Endothelial cell of umbilical vein (primary cell): ENCODE measurements at regions not wholly inside any gene's neighbourhood (a gene's known extent, or its start where the extent isn't known, plus 50 kb on each side); places are given as distances from the start of the nearest gene placed in this dataset.

Experiments used
- BruUV-seq: library from RNA; stranded (reverse); fragments of 400-500 nt; replicated peaks from 2 replicates; lab custom pipeline; 2021; lab: Mats Ljungman, UMichigan
- CTCF ChIA-PET: fragments of 300-600, 350-600 bp; sonication (Branson Sonifier 250); formaldehyde crosslinking; loops from one replicate; lab custom pipeline; 2021; ENCODE audit warnings: antibody characterized with exemption, inconsistent platforms; lab: Charles Lee
- POLR2A ChIA-PET: fragments of 300-600, 350-600 bp; sonication (Branson Sonifier 250); formaldehyde crosslinking; loops from one replicate; lab custom pipeline; 2021; ENCODE audit warnings: antibody characterized with exemption, inconsistent platforms; lab: Charles Lee
- DNase-seq: peaks from one replicate; pipeline ENCODE4 v3.0.0-alpha.2; 2011; ENCODE audit warnings: low read depth, low spot score
- FAIRE-seq: peaks from 2 replicates; lab custom pipeline; 2011; peaks lifted over from hg19 to GRCh38; lab: Jason Lieb, UNC
- H2AFZ ChIP-seq: 2 replicates; pipeline ENCODE4 v1.6.0; 2012; ENCODE audit warnings: low read depth, low read length, control low read depth, inconsistent platforms
- H3K27ac ChIP-seq: 2 replicates; pipeline ENCODE4 v1.5.1; 2011; ENCODE audit warnings: low read depth, mild to moderate bottlenecking, control low read depth, low read length, moderate library complexity; ENCODE audit not compliant: insufficient read depth
- H3K27me3 ChIP-seq, 2 experiments: 2 replicates each; pipeline versions ENCODE4 v1.6.0 to v1.6.1; 2011; ENCODE audit warnings: low read length in 2 of 2, mixed read lengths in 1 of 2; ENCODE audit not compliant: control insufficient read depth in 2 of 2, insufficient read depth in 2 of 2
- H3K36me3 ChIP-seq, 2 experiments: 2 replicates in 1 of 2; 3 replicates in 1 of 2; pipeline ENCODE4 v1.5.1; 2011; ENCODE audit warnings: low read length in 2 of 2, mild to moderate bottlenecking in 1 of 2, moderate library complexity in 1 of 2; ENCODE audit not compliant: control insufficient read depth in 2 of 2, insufficient read depth in 2 of 2; ENCODE audit errors: extremely low read depth in 1 of 2
- H3K4me1 ChIP-seq: 3 replicates; pipeline ENCODE4 v1.5.1; 2011; ENCODE audit warnings: mild to moderate bottlenecking, low read length; ENCODE audit not compliant: control insufficient read depth, insufficient read depth; ENCODE audit errors: extremely low read depth
- H3K4me2 ChIP-seq: 2 replicates; pipeline ENCODE4 v1.6.1; 2011; ENCODE audit warnings: low read length, control low read depth, mixed read lengths; ENCODE audit not compliant: insufficient read depth
- H3K4me3 ChIP-seq, 3 experiments: fragments of 200-600 bp in 1 of 3; sonication (generic), shearing (Covaris generic) in 1 of 3; replicated peaks in 1 of 3; 2 replicates each; pipeline ENCODE4 v1.5.1; 2011 to 2016; ENCODE audit warnings: control low read depth in 3 of 3, low read length in 3 of 3, mild to moderate bottlenecking in 2 of 3, inconsistent platforms in 1 of 3, low read depth in 1 of 3, moderate library complexity in 1 of 3; ENCODE audit not compliant: insufficient read depth in 1 of 3
- H3K79me2 ChIP-seq: 2 replicates; pipeline ENCODE4 v1.6.0; 2012; ENCODE audit warnings: low read length, inconsistent platforms; ENCODE audit not compliant: control insufficient read depth, insufficient read depth
- H3K9ac ChIP-seq: replicated peaks from 2 replicates; pipeline ENCODE3; 2011; ENCODE audit warnings: low read length, control low read depth; ENCODE audit not compliant: insufficient read depth; ENCODE audit errors: extremely low read depth
- H3K9me1 ChIP-seq: replicated peaks from 3 replicates; pipeline ENCODE4 v1.6.0; 2011; ENCODE audit warnings: mild to moderate bottlenecking, low read length; ENCODE audit not compliant: control insufficient read depth, insufficient read depth; ENCODE audit errors: extremely low read depth
- H3K9me3 ChIP-seq: replicated peaks from 2 replicates; pipeline ENCODE4 v1.5.1; 2012; ENCODE audit warnings: low read length, inconsistent platforms; ENCODE audit not compliant: control insufficient read depth, insufficient read depth
- H4K20me1 ChIP-seq: replicated peaks from 2 replicates; pipeline ENCODE3; 2011; ENCODE audit warnings: mild to moderate bottlenecking, low read length; ENCODE audit not compliant: control insufficient read depth, insufficient read depth; ENCODE audit errors: extremely low read depth
- CTCF ChIP-seq, 2 donors: IDR thresholded peaks; 1 replicate in 1 of 2; 2 replicates in 1 of 2; pipeline ENCODE4 v1.5.1; 2011; ENCODE audit warnings: low read length in 2 of 2, mild to moderate bottlenecking in 2 of 2, moderate library complexity in 2 of 2, control low read depth in 1 of 2, inconsistent platforms in 1 of 2, low read depth in 1 of 2; ENCODE audit not compliant: insufficient read depth in 1 of 2; ENCODE audit errors: extremely low read depth in 1 of 2
- EZH2 ChIP-seq: IDR thresholded peaks from 2 replicates; pipeline ENCODE4 v1.6.1; 2012; ENCODE audit warnings: borderline replicate concordance, low read depth, mild to moderate bottlenecking, moderate library complexity, low read length, inconsistent platforms; ENCODE audit not compliant: severe bottlenecking
- FOS ChIP-seq: IDR thresholded peaks from 2 replicates; pipeline ENCODE4 v1.6.1; 2011; ENCODE audit warnings: mild to moderate bottlenecking, low read length, moderate library complexity, borderline replicate concordance; ENCODE audit not compliant: insufficient read depth
- GATA2 ChIP-seq: IDR thresholded peaks from 2 replicates; pipeline ENCODE4 v1.7.0; 2011; ENCODE audit warnings: low read depth, mild to moderate bottlenecking, moderate library complexity, mixed read lengths, low read length; ENCODE audit not compliant: insufficient read length, insufficient read depth
- JUN ChIP-seq: IDR thresholded peaks from 2 replicates; pipeline ENCODE4 v1.6.1; 2011; ENCODE audit warnings: borderline replicate concordance, low read depth; ENCODE audit not compliant: insufficient read length, insufficient read depth
- MAX ChIP-seq: IDR thresholded peaks from 2 replicates; pipeline ENCODE4 v1.6.1; 2011; ENCODE audit not compliant: insufficient read depth, insufficient read length
- MYC ChIP-seq: IDR thresholded peaks from one replicate; pipeline ENCODE4 v1.6.1; 2011; ENCODE audit warnings: mild to moderate bottlenecking, low read depth, low read length
- POLR2A ChIP-seq: IDR thresholded peaks from 2 replicates; pipeline ENCODE4 v1.6.1; 2012; ENCODE audit warnings: low read depth, mild to moderate bottlenecking, control low read depth, low read length
- POLR2AphosphoS5 ChIP-seq: IDR thresholded peaks from 2 replicates; pipeline ENCODE4 v1.6.1; 2012; ENCODE audit warnings: low read depth, mild to moderate bottlenecking, control low read depth, low read length, moderate library complexity; ENCODE audit not compliant: insufficient read depth
- dilution Hi-C: fragments of 300-500 bp; cut with MboI; formaldehyde crosslinking; loops from one replicate; pipeline ENCODE4 v1.15.0; 2019; ENCODE audit warnings: low sequenced_read_pairs; ENCODE audit not compliant: extremely low pct_ligation_motif_present
- intact Hi-C: fragments of 100-400 bp; cut with micrococcal nuclease; formaldehyde crosslinking; loops from one replicate; pipeline ENCODE4 v1.10.0; 2022

- Histone ChIP-seq H3K4me3 (no peak overlapping the region), H3K9ac (no peak overlapping the region), H3K9me1 (no peaks in the 10 kb centered on the region), H3K9me3 (no peaks in the 10 kb centered on the region), H3K27ac (no peak overlapping the region), H3K27me3 (no peaks in the 10 kb centered on the region), H3K4me1 (no peaks in the 10 kb centered on the region), H3K4me2 (no peak overlapping the region), H3K36me3 (no peaks in the 10 kb centered on the region), H3K79me2 (no peaks in the 10 kb centered on the region), H4K20me1 (no peaks in the 10 kb centered on the region), H2AFZ (no peak overlapping the region)
- no TSS peak for BruUV-seq
- CTCF ChIA-PET, result no interaction called here
- intact Hi-C loops, result no loop called here
- POLR2A ChIA-PET, result no interaction called here
- DNase-seq (no peak), FAIRE-seq (no peak)
- dilution Hi-C loops, result no loop called here
- TF ChIP-seq POLR2A (no peak), EZH2 (no peak), GATA2 (no peak), JUN (no peak), CTCF (IDR thresholded peaks at IDR 0.05; ENCODE audit: extremely low read depth in 1 of 2, insufficient read depth in 1 of 2, low read depth in 1 of 2, low read length in 2 of 2) (no peak), MAX (no peak), MYC (no peak), FOS (no peak), POLR2AphosphoS5 (no peak)
Measured at GRCh38 chr9:82148426-82148810, 159.8 kb downstream of the SPATA31D1 start.
